Heart left ventricle (tissue), 16 donors: ENCODE measurements at regions not wholly inside any gene's neighbourhood (a gene's known extent, or its start where the extent isn't known, plus 50 kb on each side); places are given as distances from the start of the nearest gene placed in this dataset.

Experiments used
- ATAC-seq, 4 donors: fragments of 200-7000 bp; cut with Tn5 transposase; one replicate each; pipeline ENCODE4 v1.9.1; 2020 to 2022; ENCODE audit warnings: moderate library complexity in 4 of 4, mild to moderate bottlenecking in 3 of 4, moderate number of reproducible peaks in 1 of 4
- DNase-seq, 5 donors: peaks; one replicate each; pipeline ENCODE4 v3.0.0-alpha.2; 2020
- H3K27ac ChIP-seq, 12 donors: fragments of 200-600 bp; sonication (generic) in 4 of 12; one replicate each; pipeline versions ENCODE4 v1.5.0 to v1.8.0; 2016 to 2022; ENCODE audit warnings: mild to moderate bottlenecking in 2 of 12
- H3K27me3 ChIP-seq, 9 donors: fragments of 200-600 bp; sonication (generic) in 2 of 9; one replicate each; pipeline versions ENCODE4 v1.5.1 to v1.8.0; 2016 to 2022; ENCODE audit warnings: mild to moderate bottlenecking in 3 of 9
- H3K36me3 ChIP-seq, 9 donors: fragments of 200-600 bp; sonication (generic) in 2 of 9; one replicate each; pipeline versions ENCODE4 v1.5.0 to v1.8.0; 2018 to 2022; ENCODE audit warnings: mild to moderate bottlenecking in 2 of 9
- H3K4me1 ChIP-seq, 12 donors: fragments of 200-600 bp; sonication (generic) in 4 of 12; one replicate each; pipeline versions ENCODE4 v1.5.0 to v1.8.0; 2016 to 2022; ENCODE audit warnings: mild to moderate bottlenecking in 3 of 12
- H3K4me3 ChIP-seq, 12 donors: fragments of 200-600 bp; sonication (generic) in 4 of 12; one replicate each; pipeline versions ENCODE4 v1.5.0 to v1.8.0; 2017 to 2022; ENCODE audit warnings: mild to moderate bottlenecking in 9 of 12, moderate library complexity in 4 of 12
- H3K9me3 ChIP-seq, 12 donors: fragments of 200-600 bp; sonication (generic) in 4 of 12; one replicate each; pipeline versions ENCODE4 v1.5.0 to v1.8.0; 2016 to 2022; ENCODE audit warnings: mild to moderate bottlenecking in 1 of 12
- CTCF ChIP-seq, 12 donors: fragments of 200-600 bp; sonication (generic) in 4 of 12; IDR thresholded peaks; one replicate each; pipeline versions ENCODE4 v1.5.0 to v1.8.0; 2018 to 2022; ENCODE audit warnings: antibody characterized with exemption in 12 of 12, mild to moderate bottlenecking in 5 of 12
- POLR2A ChIP-seq, 2 donors: fragments of 450-650 bp; IDR thresholded peaks; one replicate each; pipeline ENCODE4 v1.6.1; 2017; ENCODE audit warnings: antibody characterized with exemption in 2 of 2, mild to moderate bottlenecking in 2 of 2, moderate library complexity in 2 of 2
- WGBS, 4 donors: extraction: QIAGEN DNeasy Blood & Tissue Kit in 2 of 4; methylation state at CpG; one replicate each; pipeline versions ENCODE4 v1.1.5 to v1.1.7; 2013 to 2018; 5-methylcytosine and 5-hydroxymethylcytosine counted together
- intact Hi-C, 10 donors: fragments of 100-400 bp; cut with DNase I; formaldehyde crosslinking; loops; one replicate each; pipeline versions ENCODE4 v1.11.1 to v1.14.2; 2022
- donor health status: ischemic (EF 13 %, LVEDD 7.1; RV severe dilation, severe dysfunction).
- donor health status: healthy with polysubstance abuse.
- donor health status: DM: no; HTN: yes; CAD: no.
- donor health status: DM: no; HTN: no; CAD: no.
- donor health status: ischemic (EF 25% LVEDD 6.9; RV normal size, moderate dysfunction).
- donor health status: ischemic (EF 25% LVEDD 5.7; RV mildly dilated, moderate dysfunction).
- donor health status: healthy.
- donor health status: DM: yes; HTN: yes; CAD: no.
- donor health status: ischemic (EF 35%, LVEDD 5.7; RV mildly dilated, moderate dysfunction).
- donor health status: nonischemic (EF 11% LVEDD 7.7; RV severe dilation, severe dysfunction).
- donor health status: DM: yes; HTN: yes; CAD: no.
- donor health status: PGD.
- donor health status: ischemic (EF 29% LVEDD 5.4; RV normal size, mild dysfunction).
- donor health status: nonischemic (EF 23%, LVEDD 6.1; RV moderate dilation, normal function).

DNA sequence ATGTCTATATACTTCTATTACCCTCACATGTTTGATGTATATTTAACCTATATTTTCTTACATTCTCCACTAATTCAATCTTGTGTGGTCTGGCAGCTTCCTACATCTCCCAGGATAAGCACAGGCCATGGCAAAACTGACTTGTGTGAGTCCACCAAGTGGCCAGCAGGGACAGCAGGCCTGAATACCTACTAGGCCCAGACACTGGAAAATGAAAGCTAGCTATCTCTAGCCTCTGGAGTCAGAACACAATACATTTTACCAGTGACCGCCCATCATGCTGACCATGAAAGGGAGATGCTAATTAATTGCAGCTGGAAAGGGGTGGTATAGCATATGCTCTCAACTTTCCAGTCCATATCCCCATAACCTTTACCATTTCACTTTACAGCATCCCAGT is 132.3 kb downstream of the PCTP start:
- intact Hi-C loops: no loop called here

DNA sequence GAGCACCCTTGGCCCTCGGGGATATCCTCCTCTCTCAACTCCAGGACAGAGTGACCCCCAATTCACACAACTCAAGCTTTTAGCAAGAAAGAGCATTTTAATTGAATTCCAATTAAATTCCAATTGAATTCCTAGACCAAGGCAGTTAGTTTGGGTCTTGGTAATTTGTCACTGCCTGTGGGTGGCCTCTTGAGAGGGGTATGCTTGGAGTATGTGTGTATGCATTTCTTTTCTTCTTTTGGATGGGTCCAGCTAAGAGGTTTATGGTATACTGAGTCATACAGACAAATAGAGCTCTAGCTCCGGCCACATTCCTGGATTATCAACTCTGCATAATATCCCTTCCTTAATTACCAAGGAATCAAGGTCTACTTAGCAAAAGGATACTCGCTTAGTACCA is 136.7 kb downstream of the PCTP start:
- no peak overlapping the region for H3K27ac ChIP-seq
- H3K4me3 ChIP-seq: no peak overlapping the region
- no peaks in the 10 kb centered on the region for H3K27me3 ChIP-seq
- TF ChIP-seq POLR2A (IDR thresholded peaks at IDR 0.05): no peak
- TF ChIP-seq CTCF (IDR thresholded peaks at IDR 0.05): no peak
- peaks cover 0 to 11% (median 0%) of the 10 kb centered on the region in 12 donors for H3K9me3 ChIP-seq
- H3K36me3 ChIP-seq: no peaks in the 10 kb centered on the region
- intact Hi-C loops: no loop called here
- DNase-seq (no peak), ATAC-seq (no peak)
- no peaks in the 10 kb centered on the region for H3K4me1 ChIP-seq
- WGBS, 4 donors: 67 to 82% (median 77%) methylated on average over 3 of the region's 3 CpGs

More for the DNA sequence above, 132.3 kb downstream of the PCTP start:
- Histone ChIP-seq H3K4me1 (no peaks in the 10 kb centered on the region), H3K9me3 (no peaks in the 10 kb centered on the region), H3K36me3 (no peaks in the 10 kb centered on the region), H3K4me3 (no peak overlapping the region), H3K27ac (no peak overlapping the region), H3K27me3 (no peaks in the 10 kb centered on the region)
- WGBS, 4 donors: 50 to 100% (median 92%) methylated on average over 1 of the region's 1 CpG
- ATAC-seq (no peak), DNase-seq (no peak)
- TF ChIP-seq CTCF (IDR thresholded peaks at IDR 0.05) (no peak), POLR2A (IDR thresholded peaks at IDR 0.05) (no peak)

DNA sequence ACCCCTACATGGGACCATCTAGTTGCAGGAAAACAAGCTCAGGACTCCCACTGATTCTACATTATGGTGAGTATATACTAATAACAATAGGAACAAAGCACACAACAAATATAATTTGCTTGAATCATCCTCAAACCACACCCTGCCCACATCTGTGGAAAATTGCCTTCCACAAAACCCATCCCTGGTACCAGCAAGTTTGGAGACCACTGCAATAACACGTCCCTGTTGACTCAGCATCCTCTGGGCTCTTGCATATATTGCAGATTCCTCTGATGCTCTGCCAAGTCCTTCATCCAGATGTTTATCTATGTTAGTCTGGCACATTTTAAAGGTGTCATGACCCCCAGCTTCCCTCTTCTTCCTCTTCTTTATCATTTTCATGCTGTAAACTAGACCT is 138.4 kb downstream of the PCTP start:
- Histone ChIP-seq H3K4me3 (no peak overlapping the region), H3K4me1 (no peaks in the 10 kb centered on the region), H3K27ac (no peak overlapping the region), H3K36me3 (no peaks in the 10 kb centered on the region), H3K9me3 (peaks cover 0 to 11% (median 0%) of the 10 kb centered on the region in 12 donors), H3K27me3 (no peaks in the 10 kb centered on the region)
- TF ChIP-seq POLR2A (IDR thresholded peaks at IDR 0.05): no peak
- TF ChIP-seq CTCF (IDR thresholded peaks at IDR 0.05): no peak
- DNase-seq (no peak), ATAC-seq (no peak)
- intact Hi-C loops: no loop called here
- 53 to 77% (median 66%) methylated on average over 1 of the region's 1 CpG for WGBS, 4 donors

DNA sequence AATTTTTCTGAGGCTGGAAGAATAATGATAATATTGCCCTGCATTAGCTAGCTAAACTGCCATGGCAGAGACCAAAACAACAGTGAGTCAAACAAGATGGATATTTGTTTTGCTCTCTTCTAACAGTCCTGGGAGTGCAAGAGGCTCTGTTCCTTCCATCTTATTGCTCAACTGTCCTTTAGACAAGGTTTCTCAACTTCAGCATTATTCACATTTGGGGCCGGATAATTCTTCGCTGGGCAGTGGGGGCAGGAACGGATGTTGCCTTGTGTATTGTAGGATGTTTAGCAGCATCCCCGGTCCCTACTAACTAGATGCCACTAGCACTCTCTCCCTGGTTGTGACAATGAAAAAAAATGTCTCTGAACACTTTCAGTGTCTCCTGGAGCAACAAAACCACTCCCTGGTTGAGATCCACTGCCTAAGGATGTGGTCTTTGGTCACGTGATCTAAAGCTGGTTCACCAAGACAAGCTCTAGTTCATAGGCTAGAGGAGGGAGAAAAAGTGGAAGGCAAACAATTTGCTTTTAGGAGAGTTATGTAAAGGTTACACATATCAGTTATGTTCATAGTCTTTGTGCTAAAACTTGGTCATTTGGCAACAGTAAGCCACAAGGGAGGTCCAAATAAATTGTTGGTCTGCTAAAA is 144.4 kb downstream of the PCTP start:
- no peaks in the 10 kb centered on the region for H3K4me1 ChIP-seq
- 79 to 96% (median 86%) methylated on average over 5 of the region's 5 CpGs for WGBS, 4 donors
- no peak overlapping the region for H3K4me3 ChIP-seq
- H3K36me3 ChIP-seq: no peaks in the 10 kb centered on the region
- ATAC-seq: no peak
- intact Hi-C loops: no loop called here
- no peak for DNase-seq
- peaks cover 0 to 11% (median 0%) of the 10 kb centered on the region in 12 donors for H3K9me3 ChIP-seq
- H3K27me3 ChIP-seq: no peaks in the 10 kb centered on the region
- H3K27ac ChIP-seq: no peak overlapping the region
- TF ChIP-seq POLR2A (IDR thresholded peaks at IDR 0.05) (no peak), CTCF (IDR thresholded peaks at IDR 0.05) (no peak)
